Vagina (tissue), 2 donors: ENCODE measurements at regions not wholly inside any gene's neighbourhood (a gene's known extent, or its start where the extent isn't known, plus 50 kb on each side); places are given as distances from the start of the nearest gene placed in this dataset.

Experiments
- POLR2A ChIP-seq, 2 donors: fragments of 450-650 bp; IDR thresholded peaks; one replicate each; pipeline ENCODE4 v1.6.1; 2017; ENCODE audit warnings: antibody characterized with exemption in 2 of 2, mild to moderate bottlenecking in 2 of 2, moderate library complexity in 2 of 2
- TF ChIP-seq, protein P1 (sequence below), 3 experiments: fragments of 450-650 bp in 2 of 3; fragments of 200-600 bp in 1 of 3; sonication (generic) in 1 of 3; IDR thresholded peaks; one replicate each; pipeline ENCODE4 v1.5.1; 2017 to 2019; ENCODE audit warnings: antibody characterized with exemption in 3 of 3, mild to moderate bottlenecking in 2 of 3, moderate library complexity in 2 of 3

DNA sequence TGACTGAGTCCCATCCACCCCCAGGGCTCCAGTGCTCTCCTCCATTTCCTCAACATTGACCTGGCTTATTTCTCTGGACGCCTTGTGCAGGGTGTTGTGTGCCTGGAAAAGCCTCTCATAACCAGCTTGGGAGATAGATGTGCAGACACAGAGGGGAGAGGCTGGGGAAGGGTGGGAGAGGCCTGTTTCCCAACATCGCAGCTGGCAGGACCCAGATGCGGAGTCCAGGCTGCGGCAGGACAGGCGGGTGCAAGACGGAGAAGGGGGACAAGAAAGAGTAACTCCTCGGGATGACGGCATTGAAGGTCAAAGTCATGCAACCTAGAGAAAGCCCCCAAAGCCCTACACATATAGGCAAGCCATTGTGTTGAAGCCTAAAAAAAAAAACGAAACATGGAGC, 54.1 kb upstream of the ANTXRL start:
- TF ChIP-seq, protein P1, sequence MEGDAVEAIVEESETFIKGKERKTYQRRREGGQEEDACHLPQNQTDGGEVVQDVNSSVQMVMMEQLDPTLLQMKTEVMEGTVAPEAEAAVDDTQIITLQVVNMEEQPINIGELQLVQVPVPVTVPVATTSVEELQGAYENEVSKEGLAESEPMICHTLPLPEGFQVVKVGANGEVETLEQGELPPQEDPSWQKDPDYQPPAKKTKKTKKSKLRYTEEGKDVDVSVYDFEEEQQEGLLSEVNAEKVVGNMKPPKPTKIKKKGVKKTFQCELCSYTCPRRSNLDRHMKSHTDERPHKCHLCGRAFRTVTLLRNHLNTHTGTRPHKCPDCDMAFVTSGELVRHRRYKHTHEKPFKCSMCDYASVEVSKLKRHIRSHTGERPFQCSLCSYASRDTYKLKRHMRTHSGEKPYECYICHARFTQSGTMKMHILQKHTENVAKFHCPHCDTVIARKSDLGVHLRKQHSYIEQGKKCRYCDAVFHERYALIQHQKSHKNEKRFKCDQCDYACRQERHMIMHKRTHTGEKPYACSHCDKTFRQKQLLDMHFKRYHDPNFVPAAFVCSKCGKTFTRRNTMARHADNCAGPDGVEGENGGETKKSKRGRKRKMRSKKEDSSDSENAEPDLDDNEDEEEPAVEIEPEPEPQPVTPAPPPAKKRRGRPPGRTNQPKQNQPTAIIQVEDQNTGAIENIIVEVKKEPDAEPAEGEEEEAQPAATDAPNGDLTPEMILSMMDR (IDR thresholded peaks at IDR 0.05) = no peak
- no peak for TF ChIP-seq POLR2A (IDR thresholded peaks at IDR 0.05)
